Esophagus (tissue), 2 donors: ENCODE measurements at regions not wholly inside any gene's neighbourhood (a gene's known extent, or its start where the extent isn't known, plus 50 kb on each side); places are given as distances from the start of the nearest gene placed in this dataset.

Experiments used
- H3K27ac ChIP-seq, 2 donors: one replicate each; pipeline ENCODE4 v1.5.1; 2013; ENCODE audit warnings: low read depth in 2 of 2, mild to moderate bottlenecking in 2 of 2, inconsistent platforms in 1 of 2, low read length in 1 of 2, moderate library complexity in 1 of 2
- H3K27me3 ChIP-seq, 2 donors: one replicate each; pipeline ENCODE4 v1.6.1; 2013; ENCODE audit warnings: low read length in 2 of 2, control low read depth in 1 of 2, mild to moderate bottlenecking in 1 of 2; ENCODE audit not compliant: insufficient read depth in 2 of 2, control insufficient read depth in 1 of 2
- H3K36me3 ChIP-seq, 2 donors: one replicate each; pipeline ENCODE4 v1.6.1; 2013; ENCODE audit warnings: low read length in 1 of 2; ENCODE audit not compliant: control insufficient read depth in 2 of 2, insufficient read depth in 2 of 2
- H3K4me1 ChIP-seq, 2 donors: one replicate each; pipeline ENCODE4 v1.6.1; 2013; ENCODE audit warnings: low read length in 1 of 2; ENCODE audit not compliant: control insufficient read depth in 2 of 2, insufficient read depth in 2 of 2
- H3K4me3 ChIP-seq, 2 donors: one replicate each; pipeline ENCODE4 v1.5.1; 2013; ENCODE audit warnings: low read length in 2 of 2, mild to moderate bottlenecking in 2 of 2, low read depth in 1 of 2, moderate library complexity in 1 of 2
- H3K9me3 ChIP-seq, 2 donors: one replicate each; pipeline ENCODE4 v1.6.1; 2013; ENCODE audit warnings: mild to moderate bottlenecking in 2 of 2, low read depth in 1 of 2, low read length in 1 of 2, moderate library complexity in 1 of 2; ENCODE audit not compliant: control insufficient read depth in 2 of 2, insufficient read depth in 1 of 2
- WGBS, 2 donors: extraction: QIAGEN DNeasy Blood & Tissue Kit; methylation state at CpG; one replicate each; pipeline ENCODE4 v1.1.7; 2013; 5-methylcytosine and 5-hydroxymethylcytosine counted together
- donor health status: healthy with polysubstance abuse.
- donor health status: Bipolar disorder and iron deficiency.

DNA sequence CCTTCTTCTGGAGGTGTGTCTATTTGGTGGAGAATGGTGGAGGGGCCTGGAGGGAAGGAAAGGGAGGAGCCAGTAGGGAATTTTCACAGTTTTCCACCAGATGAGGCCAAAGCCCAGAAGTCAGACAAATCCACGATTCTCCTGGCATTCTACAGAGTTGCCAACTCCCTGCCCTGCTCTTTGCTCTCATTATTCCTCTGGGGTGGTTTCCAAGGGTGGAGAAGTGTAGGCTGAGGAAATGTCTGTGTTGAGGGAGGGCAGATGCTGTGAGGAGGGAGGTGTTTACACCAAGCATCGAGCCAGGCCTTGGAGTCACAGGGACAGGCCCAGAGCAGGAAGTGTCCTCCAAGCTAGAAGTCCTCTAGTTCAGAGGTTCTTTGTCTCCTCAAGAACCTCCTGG, 124.1 kb upstream of the LGALSL start:
- no peak overlapping the region for H3K4me3 ChIP-seq
- no peaks in the 10 kb centered on the region for H3K27me3 ChIP-seq
- H3K9me3 ChIP-seq = no peaks in the 10 kb centered on the region
- no peaks in the 10 kb centered on the region for H3K36me3 ChIP-seq
- WGBS, 2 donors = 9 to 17% methylated on average over 2 of the region's 2 CpGs
- H3K4me1 ChIP-seq = peaks cover 0 to 10% of the 10 kb centered on the region in 2 donors
- H3K27ac ChIP-seq = peak overlapping the region; percentile 37 to 67

DNA sequence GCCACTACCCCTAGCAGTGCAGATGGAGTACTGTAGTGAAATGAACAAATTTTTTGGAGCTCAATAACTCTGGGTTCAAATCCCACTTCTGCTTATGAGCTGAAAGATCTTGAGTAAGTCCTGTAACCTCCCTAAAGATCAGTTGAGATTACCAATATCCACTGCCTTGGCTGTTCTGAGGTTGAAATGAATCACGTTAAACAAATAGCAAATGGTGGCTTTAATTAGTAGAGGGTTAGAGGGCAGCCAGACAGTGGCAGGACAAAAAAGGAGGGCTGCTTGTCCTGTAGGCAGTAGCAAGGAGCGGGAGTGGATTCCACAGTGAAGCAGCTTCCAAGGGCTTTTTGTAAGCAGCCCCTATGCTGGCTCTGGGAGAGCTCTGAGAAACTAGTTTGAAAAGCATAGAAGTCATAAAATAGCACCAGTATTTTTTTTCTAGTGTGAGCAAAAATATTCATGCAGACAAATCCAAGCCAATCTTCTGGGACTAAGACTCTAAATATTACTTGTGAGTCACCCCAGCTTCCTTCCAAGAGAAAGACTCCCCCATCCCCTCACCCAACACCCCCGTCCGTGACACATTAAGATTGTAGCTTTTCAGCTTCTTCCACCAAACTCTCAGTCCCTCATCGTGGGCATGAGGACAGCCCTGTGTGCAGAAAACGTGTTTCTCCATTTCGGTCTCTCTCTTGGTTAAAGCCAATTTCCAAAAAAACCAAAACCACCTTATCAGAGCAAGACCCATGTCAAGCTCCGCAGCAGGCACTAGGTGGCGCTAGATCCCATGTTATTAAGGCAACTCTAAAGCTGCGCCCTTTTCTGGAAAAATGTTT, 123.5 kb upstream of the LGALSL start:
- no peaks in the 10 kb centered on the region for H3K36me3 ChIP-seq
- no peaks in the 10 kb centered on the region for H3K9me3 ChIP-seq
- H3K27ac ChIP-seq = peak overlapping the region; percentile 56 to 67
- WGBS, 2 donors = 13 to 15% methylated on average over 10 of the region's 10 CpGs
- peak overlapping the region in 1 of 2 donors; percentile 21 for H3K4me3 ChIP-seq
- H3K27me3 ChIP-seq = no peaks in the 10 kb centered on the region
- peaks cover 0 to 10% of the 10 kb centered on the region in 2 donors for H3K4me1 ChIP-seq

DNA sequence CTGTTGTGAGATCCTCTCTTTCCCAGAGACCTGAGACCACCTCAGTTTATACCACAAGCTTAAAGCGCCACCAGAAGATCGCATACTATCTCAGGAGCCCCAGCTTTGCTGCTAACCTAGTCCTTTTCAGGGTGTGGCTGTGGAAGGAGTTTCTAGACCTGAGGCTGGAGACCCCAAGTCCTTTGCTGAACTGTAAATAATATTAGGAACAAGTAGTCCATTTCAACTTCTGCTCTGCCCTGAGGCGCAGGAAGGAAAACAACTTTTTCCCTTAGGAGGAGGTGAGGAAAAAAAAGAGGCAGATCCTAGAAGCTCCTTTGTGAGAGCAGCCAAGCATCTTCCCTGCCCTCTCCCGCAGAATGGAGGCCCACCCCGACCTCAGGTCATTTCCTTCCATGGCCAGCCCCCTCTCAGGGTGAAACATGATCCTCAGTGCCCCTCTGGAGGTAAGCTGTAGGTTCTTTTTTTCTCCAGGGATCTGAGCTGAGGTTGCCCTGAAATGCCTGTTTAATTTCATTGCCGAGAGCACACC, 122.8 kb upstream of the LGALSL start:
- H3K27ac ChIP-seq = peak overlapping the region in 1 of 2 donors; percentile 54
- no peak overlapping the region for H3K4me3 ChIP-seq
- no peaks in the 10 kb centered on the region for H3K9me3 ChIP-seq
- no peaks in the 10 kb centered on the region for H3K36me3 ChIP-seq
- peaks cover 0 to 7% of the 10 kb centered on the region in 2 donors for H3K4me1 ChIP-seq
- H3K27me3 ChIP-seq = no peaks in the 10 kb centered on the region
- 41 to 45% methylated on average over 6 of the region's 6 CpGs for WGBS, 2 donors

DNA sequence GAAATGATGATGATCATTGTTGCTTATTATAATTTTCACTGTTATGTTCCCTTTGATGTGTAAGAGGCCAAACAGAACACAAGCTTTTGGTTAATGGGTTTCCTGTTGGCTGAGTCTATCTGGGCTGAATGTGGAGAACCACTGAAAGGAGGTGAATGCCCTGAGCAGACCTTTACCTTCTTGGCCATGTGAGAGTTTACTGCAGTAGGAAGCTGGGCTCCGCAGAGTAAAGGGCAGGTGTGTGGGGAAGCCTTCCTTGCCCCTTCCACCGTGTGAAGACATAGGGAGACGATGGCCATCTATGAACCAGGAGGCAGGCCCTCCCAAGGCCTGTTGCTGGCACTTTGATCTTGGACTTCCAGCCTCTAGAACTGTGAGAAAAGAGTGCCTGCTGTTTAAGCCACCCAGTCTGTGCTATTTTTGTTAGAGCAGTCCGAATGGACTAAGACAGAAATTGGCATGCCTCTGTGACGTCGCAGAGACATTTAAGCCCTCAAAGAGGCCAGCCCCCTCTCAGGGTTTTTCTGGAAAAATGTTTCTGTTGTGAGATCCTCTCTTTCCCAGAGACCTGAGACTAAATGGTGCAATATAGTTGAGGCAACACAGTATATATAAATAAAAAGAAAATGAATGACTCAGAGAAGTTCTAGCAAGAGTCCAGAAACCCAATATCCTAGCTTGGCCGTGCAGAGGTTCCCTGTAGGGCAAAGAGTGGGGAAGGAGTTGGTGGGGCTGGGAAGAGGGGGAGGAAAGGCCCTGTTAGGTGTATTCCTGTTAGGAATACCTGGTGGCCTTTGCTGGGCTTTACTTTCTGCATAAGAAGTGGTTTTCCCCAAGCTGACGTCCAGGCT, 121.9 kb upstream of the LGALSL start:
- H3K27me3 ChIP-seq = no peaks in the 10 kb centered on the region
- WGBS, 2 donors = 75 to 80% methylated on average over 8 of the region's 8 CpGs
- no peak overlapping the region for H3K4me3 ChIP-seq
- H3K27ac ChIP-seq = peak overlapping the region in 1 of 2 donors; percentile 13
- H3K4me1 ChIP-seq = peaks cover 0 to 7% of the 10 kb centered on the region in 2 donors
- H3K9me3 ChIP-seq = no peaks in the 10 kb centered on the region
- no peaks in the 10 kb centered on the region for H3K36me3 ChIP-seq

DNA sequence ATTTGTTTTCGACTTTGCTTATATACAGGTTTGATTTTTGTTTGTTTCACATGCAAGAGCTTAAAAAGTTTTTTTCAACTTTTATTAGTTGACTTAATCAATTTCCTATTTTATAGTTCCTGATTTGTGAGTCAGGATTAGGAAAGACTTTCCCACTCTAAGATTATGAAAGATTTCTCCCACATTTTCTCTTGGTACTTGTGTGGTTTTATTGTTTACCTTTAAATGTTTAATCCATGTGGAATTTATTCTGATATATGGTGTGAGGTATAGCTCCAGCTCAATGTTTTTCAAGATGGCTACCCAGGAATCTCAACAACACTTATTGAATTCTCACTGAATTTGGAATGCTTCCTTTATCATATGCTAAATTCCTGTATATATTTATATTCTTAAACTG, 117.8 kb upstream of the LGALSL start:
- Histone ChIP-seq H3K27me3 (no peaks in the 10 kb centered on the region), H3K4me3 (no peak overlapping the region), H3K27ac (no peak overlapping the region), H3K4me1 (no peaks in the 10 kb centered on the region), H3K9me3 (no peaks in the 10 kb centered on the region), H3K36me3 (no peaks in the 10 kb centered on the region)
- 94 to 95% methylated on average over 1 of the region's 1 CpG for WGBS, 2 donors

DNA sequence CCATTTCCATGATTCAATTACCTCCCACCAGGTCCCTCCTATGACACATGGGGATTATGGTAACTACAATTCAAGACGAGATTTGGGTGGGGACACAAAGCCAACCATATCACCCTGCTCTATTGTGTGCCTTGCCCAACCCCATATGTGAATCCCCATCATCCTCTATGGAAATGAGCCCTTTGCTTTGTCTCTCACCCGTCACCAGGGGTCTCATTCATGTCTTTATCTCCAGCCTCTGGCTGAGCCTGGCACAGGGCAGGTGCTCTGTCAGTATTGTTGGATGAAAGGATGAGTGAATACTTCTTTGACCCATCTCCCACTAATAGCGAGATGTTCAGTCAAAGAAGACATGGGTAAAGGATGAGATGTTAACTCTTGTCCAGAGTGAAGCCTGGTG, 116.6 kb upstream of the LGALSL start:
- WGBS, 2 donors = 92 to 93% methylated on average over 3 of the region's 3 CpGs
- Histone ChIP-seq H3K27ac (no peak overlapping the region), H3K9me3 (no peaks in the 10 kb centered on the region), H3K27me3 (no peaks in the 10 kb centered on the region), H3K36me3 (no peaks in the 10 kb centered on the region), H3K4me3 (no peak overlapping the region), H3K4me1 (no peaks in the 10 kb centered on the region)

DNA sequence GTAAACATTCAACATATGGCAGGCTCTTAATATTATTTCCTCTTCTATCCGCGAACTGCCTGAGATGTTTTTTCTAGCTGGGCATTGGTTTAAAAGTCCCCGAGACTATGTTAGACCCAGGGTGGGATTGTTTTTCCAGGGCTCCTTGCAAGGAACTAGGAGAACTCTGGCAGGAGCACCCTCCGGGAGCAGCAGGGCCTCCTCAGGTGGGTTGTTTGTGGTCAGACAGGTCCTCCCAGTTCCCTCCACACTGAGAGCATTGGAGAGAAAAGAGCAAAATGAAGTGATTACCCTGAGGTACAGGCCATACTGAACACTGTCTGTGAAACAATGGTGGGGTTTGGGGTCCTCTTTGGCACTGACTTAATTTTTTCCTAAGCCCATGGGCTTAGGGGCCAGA, 115.9 kb upstream of the LGALSL start:
- no peak overlapping the region for H3K4me3 ChIP-seq
- no peaks in the 10 kb centered on the region for H3K4me1 ChIP-seq
- WGBS, 2 donors = 80% methylated on average over 4 of the region's 4 CpGs
- no peaks in the 10 kb centered on the region for H3K27me3 ChIP-seq
- no peaks in the 10 kb centered on the region for H3K36me3 ChIP-seq
- no peak overlapping the region for H3K27ac ChIP-seq
- no peaks in the 10 kb centered on the region for H3K9me3 ChIP-seq

DNA sequence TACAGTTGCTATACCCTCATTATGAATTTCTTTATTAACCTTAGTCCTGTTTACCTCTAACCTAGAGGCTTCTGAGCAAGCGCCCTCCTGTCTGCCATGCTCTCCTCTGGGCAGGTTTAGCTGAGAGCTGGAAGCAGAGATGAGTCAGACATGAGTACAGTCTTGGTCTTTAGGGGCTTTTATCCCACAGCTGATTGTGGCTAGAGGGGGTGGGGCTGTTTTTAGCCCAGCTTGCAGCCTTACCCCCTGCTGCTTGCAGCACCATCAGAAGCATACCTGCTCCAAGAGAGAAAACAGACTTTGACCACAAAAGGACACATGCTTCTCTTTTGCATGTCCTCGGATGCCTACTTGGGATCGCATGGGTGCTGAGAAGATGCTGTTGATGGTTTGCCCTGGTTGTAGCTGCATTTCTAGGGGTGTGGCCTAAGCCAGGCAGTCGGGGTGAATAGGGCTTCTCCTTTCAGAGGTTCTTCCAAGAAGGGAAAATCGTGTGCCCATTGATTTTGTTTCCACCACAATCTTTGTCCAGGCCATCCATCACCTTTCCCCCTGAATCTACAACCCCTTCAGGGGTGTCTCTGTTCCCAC, 115.0 kb upstream of the LGALSL start:
- Histone ChIP-seq H3K9me3 (no peaks in the 10 kb centered on the region), H3K27me3 (no peaks in the 10 kb centered on the region), H3K36me3 (no peaks in the 10 kb centered on the region), H3K4me3 (no peak overlapping the region), H3K27ac (no peak overlapping the region), H3K4me1 (no peaks in the 10 kb centered on the region)
- WGBS, 2 donors = 74 to 77% methylated on average over 5 of the region's 5 CpGs

DNA sequence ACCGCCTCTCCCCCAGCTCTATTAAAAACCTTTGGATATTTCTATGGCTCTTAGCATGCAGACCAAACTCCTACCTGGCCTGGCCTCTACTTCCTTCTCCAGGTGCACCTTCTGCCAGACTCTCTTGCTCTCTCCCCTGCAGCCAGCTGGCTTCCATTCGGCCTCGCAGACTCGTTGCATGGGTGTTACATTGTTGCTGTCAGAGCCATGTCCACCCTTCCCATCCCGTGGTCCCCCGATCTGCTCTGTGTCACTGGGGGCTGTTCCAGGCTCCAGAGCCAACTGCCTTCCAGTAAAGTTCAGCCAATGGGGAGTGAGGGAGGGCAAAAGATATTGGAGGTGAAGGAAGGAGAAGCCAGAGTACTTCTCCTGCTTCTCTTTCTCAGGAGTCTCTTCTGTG, 112.5 kb upstream of the LGALSL start:
- H3K27me3 ChIP-seq = no peaks in the 10 kb centered on the region
- no peaks in the 10 kb centered on the region for H3K9me3 ChIP-seq
- no peaks in the 10 kb centered on the region for H3K4me1 ChIP-seq
- no peak overlapping the region for H3K27ac ChIP-seq
- 94 to 95% methylated on average over 6 of the region's 6 CpGs for WGBS, 2 donors
- H3K36me3 ChIP-seq = no peaks in the 10 kb centered on the region
- H3K4me3 ChIP-seq = no peak overlapping the region
